NOMO-1 treated with DMSO at 0.1 percent for 48 hours (cell line): ENCODE measurements at regions not wholly inside any gene's neighbourhood (a gene's known extent, or its start where the extent isn't known, plus 50 kb on each side); places are given as distances from the start of the nearest gene placed in this dataset.
A peak's percentile ranks its signal among the peaks of the same experiment; 100 is the strongest.

Experiments
- DNase-seq: peaks from one replicate; lab custom pipeline; 2025; ENCODE audit not compliant: unreplicated experiment; lab: John Stamatoyannopoulos, UW

GRCh38 chr1:221150996-221151395 is 271.8 kb downstream of the HLX start:
- no peak for DNase-seq

DNA sequence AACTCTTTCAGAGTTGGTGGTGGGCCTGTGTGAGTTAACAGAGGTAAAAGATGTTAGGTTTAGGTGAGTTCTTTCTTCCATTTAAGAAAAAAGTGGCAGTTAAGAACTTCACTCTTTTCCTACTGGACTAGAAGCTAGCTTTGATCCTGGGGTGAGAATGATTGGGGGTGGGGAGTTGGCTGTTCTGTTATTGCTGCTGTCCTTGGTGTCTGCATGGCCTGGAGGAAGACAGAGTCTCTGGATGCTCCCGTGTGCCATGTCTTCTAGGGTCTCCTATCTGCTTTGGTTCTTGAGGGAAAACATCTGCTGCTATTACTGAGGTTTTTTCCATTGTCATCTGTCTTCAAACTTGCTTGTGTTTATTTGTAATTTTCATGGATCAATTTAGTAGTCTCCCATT is 275.7 kb downstream of the HLX start:
- DNase-seq = no peak

GRCh38 chr1:221157026-221157761 is 278.0 kb downstream of the HLX start:
- peak; percentile 89 for DNase-seq

- DNase-seq = no peak
Observed at GRCh38 chr1:221159608-221160007, 280.4 kb downstream of the HLX start.

- DNase-seq = peak; percentile 59
Observed at GRCh38 chr1:221161571-221162041, 282.4 kb downstream of the HLX start.

- no peak for DNase-seq
Observed at GRCh38 chr1:221162352-221162751, 283.1 kb downstream of the HLX start.

DNA sequence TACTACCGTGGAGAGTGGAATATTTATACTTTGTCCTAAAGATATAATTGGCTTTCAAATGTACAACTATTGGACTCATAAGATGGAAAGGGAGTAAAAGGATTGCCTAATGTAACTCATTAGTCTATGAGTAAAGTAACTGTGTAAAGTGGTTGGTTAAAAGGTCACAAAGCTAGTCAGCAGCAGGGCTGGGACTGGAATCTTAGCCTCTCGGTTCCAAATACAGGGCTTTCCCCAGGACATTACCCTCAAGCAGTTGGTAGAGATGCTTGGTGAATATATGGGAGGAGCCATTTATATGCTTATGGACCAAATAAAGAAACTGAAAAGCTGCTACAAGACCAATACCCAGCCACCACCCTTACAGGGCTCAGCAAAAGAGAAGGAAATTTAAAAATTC is 283.7 kb downstream of the HLX start:
- no peak for DNase-seq

- no peak for DNase-seq
Observed at GRCh38 chr1:221164029-221164428, 284.8 kb downstream of the HLX start.

DNA sequence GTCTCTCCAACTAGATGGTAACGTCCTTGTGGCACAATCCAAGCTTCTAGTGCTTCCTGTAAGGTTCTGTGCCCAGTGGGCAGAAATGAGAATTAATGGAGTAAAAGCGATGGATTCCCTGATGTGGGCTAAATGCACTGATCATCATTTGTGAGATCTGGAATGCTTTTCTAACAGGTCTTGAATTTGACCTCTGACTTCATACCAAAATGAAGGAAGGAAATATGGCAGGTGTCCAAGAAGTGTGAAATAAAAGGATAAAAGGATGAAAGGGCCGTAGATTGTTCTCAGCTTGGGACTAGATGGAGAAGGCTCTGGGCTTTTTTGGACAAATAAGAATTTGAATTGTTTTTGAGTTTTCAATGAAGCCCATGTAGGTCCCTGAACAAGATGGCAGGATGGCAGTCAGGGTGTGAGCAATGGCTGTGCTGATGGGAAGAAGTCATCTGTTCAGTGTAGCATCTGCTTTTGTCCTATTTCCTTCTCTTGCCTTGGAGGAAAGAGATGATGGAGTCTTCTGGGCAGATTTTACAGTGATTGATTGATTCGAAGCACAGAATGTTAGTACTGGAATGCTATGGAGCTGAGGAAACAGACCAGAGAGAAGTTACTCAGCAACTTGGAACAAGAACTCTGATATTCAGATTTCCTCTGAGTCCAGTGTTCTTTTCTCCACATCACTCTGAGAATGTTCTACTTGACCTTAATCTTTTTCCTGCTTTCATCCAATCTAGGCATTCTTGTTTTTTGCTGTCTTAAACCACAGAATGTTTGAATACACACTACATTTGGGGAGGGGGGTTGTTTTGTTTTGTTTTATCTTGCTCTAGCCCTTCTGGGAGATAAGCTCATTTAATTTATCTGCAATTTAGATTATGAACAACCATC is 286.0 kb downstream of the HLX start:
- DNase-seq = no peak

DNA sequence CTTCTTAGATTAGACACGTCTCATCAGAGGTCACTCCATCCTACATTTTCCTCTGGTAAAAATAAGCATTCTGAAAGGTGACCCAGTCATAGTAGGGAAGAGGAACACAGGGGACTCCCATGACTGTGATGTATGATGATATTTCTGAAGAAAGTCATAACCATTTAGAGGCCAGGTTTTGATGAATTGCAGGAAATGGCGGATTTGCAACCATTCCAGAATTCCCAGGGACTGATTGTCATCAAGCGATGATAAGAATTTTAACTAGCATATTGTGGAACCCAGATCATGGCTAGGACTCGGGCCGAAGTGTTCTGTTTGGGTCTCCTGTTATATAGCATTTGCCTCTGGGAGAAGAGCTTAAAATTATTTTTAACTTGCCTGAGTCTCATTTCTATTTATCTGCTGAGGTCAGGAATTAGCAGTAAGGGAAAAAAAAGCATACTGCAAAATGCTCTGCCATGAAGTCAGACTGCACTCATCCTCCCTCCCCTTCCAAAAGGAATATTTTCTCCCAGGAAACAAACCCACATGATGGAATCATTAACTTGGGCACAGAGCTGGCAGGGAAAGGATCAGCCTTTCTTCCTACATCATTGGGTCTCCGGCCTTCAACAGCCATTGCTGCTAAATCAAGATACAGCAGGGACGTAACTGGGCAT is 286.7 kb downstream of the HLX start:
- no peak for DNase-seq

DNA sequence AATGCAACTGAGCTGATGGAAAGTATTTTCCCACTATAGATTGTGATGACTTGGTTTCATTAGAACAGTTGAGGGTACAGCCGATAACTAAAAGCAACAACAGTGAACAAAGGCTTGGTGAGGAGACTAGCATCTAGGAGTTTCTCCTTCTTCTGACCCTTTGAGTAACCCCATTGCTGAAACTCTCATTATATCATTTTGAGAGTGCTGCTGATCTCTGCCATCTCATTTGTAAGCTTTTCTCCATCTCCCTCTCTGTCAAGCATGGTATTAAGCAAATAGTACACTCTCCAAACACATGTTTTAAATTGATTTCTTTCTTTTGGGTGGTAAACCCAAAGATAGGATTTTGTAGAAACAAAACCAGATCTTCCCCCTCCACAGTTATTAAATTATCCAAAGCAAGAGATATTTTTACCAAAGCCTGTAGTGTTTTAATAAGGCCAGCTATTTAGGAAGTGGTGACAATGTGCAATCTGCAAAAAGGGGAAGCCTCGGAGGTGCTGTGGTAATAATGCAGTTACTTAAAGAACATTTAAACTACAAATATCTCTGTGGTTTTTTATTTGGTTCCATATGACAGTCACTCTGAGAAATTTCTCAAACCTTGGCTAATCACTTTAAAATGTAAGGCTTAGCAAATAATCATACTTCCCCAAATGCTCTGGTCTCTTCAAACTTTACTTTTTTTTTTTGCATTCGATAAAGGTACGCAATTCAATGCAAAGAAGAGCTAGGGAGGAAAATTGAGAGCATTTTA is 287.5 kb downstream of the HLX start:
- DNase-seq = peak; percentile 99

- DNase-seq = no peak
Observed at GRCh38 chr1:221169447-221169889, 290.2 kb downstream of the HLX start.

- no peak for DNase-seq
Observed at GRCh38 chr1:221170171-221170570, 290.9 kb downstream of the HLX start.

- DNase-seq = no peak
Observed at GRCh38 chr1:221171768-221172167, 292.5 kb downstream of the HLX start.

- DNase-seq = peak; percentile 41
Observed at GRCh38 chr1:221172841-221173240, 293.6 kb downstream of the HLX start.

DNA sequence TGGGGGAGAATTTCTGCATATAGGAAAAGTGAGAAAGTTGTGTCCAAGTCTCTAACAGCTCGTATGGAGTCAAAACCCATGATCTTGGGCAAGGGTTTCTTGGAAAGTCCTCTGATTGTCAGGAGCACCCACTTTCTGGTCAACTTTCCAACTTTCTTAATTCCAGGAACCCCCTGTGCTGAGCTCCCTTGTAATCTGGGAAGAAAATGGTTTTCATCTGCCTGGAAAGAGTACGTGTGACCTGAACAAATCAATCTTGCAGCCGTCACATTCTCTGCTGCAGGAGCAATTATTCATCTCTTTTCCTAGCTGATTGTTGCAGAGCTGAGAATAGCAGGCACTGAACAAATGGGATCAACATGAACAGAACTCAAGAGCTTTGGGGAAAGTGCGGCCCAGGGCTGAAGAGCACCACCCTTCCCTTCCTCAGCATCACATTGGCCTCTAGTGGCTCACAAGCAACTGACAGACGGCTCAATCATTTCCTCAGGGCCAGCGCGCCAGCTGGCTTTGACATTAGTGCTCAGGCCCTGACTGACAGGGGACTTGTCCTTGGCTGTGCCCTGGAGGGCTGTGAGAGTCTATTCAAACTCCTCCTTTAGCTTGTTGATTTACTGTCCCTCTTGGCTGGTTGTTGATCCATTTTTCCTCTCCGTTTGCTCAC is 295.2 kb downstream of the HLX start:
- DNase-seq = no peak

DNA sequence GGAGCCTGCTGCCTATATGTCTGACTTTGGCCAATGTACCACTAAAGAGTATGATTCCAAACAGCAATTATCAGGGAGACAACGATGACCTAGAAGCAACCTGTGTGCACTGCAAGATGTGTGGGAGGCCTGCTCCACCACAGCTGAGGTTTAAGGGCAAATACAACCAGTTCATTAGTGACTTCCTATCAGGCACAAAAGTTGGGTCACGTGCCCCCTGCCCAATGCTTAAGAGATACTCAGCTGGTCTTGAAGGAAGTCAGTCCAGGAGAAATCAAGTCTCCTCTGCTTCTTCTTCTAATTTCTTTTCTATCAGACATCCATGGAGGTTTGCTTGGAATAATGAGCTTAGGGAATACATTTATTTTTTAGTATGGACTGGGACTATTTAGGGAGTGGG is 296.0 kb downstream of the HLX start:
- DNase-seq = no peak

DNA sequence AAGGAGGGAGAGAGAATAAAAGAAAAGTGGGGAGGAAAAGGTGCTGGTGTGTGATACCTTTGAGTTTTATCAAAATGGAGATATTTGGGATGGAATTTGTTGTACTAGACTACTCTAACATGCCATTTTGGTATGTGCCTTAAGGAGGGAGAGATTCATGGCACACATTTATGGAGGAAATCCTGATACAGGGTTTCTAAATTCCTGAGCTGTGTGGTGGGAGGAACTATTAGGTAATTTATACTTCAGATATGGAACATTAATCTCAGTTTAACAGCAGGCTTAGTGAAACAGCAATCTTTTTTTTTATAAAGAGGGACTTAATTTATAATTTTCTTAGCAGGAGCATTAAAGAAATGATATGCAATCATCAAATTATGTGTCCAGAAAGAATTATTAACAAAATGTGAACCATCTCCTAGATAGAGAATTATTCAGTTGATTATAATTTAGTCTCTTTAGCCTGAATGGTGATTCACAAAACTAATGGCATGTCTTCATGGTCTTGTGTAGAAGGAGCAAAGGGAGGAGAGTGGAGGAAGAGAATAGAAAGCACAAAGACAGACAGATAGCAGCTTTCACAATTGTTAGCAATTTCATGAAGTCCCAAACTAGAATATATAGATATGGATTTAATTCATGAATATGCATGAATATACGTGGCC is 301.6 kb downstream of the HLX start:
- no peak for DNase-seq

GRCh38 chr1:221182791-221183533 is 303.7 kb downstream of the HLX start:
- DNase-seq = peak; percentile 67
